CD1c-positive myeloid dendritic cell (primary cell): ENCODE measurements at regions not wholly inside any gene's neighbourhood (a gene's known extent, or its start where the extent isn't known, plus 50 kb on each side); places are given as distances from the start of the nearest gene placed in this dataset.

ENCODE experiments used
- DNase-seq: peaks from one replicate; pipeline ENCODE4 v3.0.0-alpha.2; 2016; ENCODE audit errors: extremely low spot score

GRCh38 chr3:105174017-105174615, 192.6 kb upstream of the ALCAM start:
- DNase-seq, result no peak

GRCh38 chr3:105177576-105177975, 189.1 kb upstream of the ALCAM start:
- DNase-seq, result no peak

GRCh38 chr3:105187344-105187743, 179.4 kb upstream of the ALCAM start:
- no peak for DNase-seq

- no peak for DNase-seq
Measured at GRCh38 chr3:105195260-105195659, 171.4 kb upstream of the ALCAM start.

- DNase-seq, result no peak
Measured at GRCh38 chr3:105197863-105198262, 168.8 kb upstream of the ALCAM start.

GRCh38 chr3:105199217-105199616, 167.5 kb upstream of the ALCAM start:
- DNase-seq, result no peak

GRCh38 chr3:105210141-105210540, 156.6 kb upstream of the ALCAM start:
- DNase-seq, result no peak

- no peak for DNase-seq
Measured at GRCh38 chr3:105214590-105214989, 152.1 kb upstream of the ALCAM start.

GRCh38 chr3:105222568-105223093, 144.1 kb upstream of the ALCAM start:
- DNase-seq, result no peak

- no peak for DNase-seq
Measured at GRCh38 chr3:105223815-105224214, 142.9 kb upstream of the ALCAM start.

GRCh38 chr3:105228696-105229095, 138.0 kb upstream of the ALCAM start:
- DNase-seq, result no peak

GRCh38 chr3:105232553-105232952, 134.2 kb upstream of the ALCAM start:
- no peak for DNase-seq

- DNase-seq, result no peak
Measured at GRCh38 chr3:105233010-105233409, 133.7 kb upstream of the ALCAM start.

- DNase-seq, result no peak
Measured at GRCh38 chr3:105235221-105235620, 131.5 kb upstream of the ALCAM start.

- no peak for DNase-seq
Measured at GRCh38 chr3:105235785-105236184, 130.9 kb upstream of the ALCAM start.

GRCh38 chr3:105238367-105238766, 128.3 kb upstream of the ALCAM start:
- DNase-seq, result no peak

GRCh38 chr3:105243076-105243475, 123.6 kb upstream of the ALCAM start:
- no peak for DNase-seq

- no peak for DNase-seq
Measured at GRCh38 chr3:105246536-105246935, 120.2 kb upstream of the ALCAM start.

GRCh38 chr3:105253225-105253624, 113.5 kb upstream of the ALCAM start:
- no peak for DNase-seq

- no peak for DNase-seq
Measured at GRCh38 chr3:105254154-105254553, 112.6 kb upstream of the ALCAM start.

GRCh38 chr3:105255350-105255749, 111.4 kb upstream of the ALCAM start:
- no peak for DNase-seq

- DNase-seq, result no peak
Measured at GRCh38 chr3:105259496-105259895, 107.2 kb upstream of the ALCAM start.

- no peak for DNase-seq
Measured at GRCh38 chr3:105260385-105260784, 106.3 kb upstream of the ALCAM start.

- no peak for DNase-seq
Measured at GRCh38 chr3:105274536-105274935, 92.2 kb upstream of the ALCAM start.
